ENCODE measurements at regions not wholly inside any gene's neighbourhood (a gene's known extent, or its start where the extent isn't known, plus 50 kb on each side); places are given as distances from the start of the nearest gene placed in this dataset.

GRCh38 chrX:137387646-137388045 is 178.3 kb upstream of the ZIC3 start:
- DNase-seq (ENCODE audit: extremely low read depth, low read depth): no peak

DNA sequence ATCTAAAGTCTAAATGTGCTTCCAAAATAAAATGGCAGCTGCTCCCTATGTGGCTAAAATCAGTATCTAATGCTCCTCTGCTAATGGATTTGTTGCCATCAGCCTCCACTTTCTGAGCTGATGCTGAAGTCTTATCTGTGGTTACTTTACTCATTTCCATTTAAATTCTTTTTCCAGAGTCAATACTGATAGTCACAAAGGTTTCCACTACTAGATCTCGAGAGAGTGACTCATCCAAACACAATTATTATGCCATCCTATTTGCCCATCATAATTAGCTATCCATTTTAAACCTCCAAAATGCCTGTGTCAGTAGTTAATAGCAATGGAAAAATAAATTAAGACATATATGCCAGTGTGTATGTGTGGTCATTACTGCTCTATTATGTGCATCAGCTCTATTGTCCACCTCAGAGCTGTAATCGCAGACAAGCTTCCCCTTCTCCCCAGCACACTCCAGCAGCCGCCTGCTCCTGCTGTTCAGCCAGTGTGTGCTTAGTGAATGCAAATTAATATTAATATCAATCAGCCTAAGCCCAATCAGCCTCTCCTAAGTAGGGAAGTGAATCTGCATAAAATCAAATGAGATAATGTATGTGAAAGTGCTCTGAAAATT is 199.8 kb upstream of the ZIC3 start:
- TF ChIP-seq, protein P1, sequence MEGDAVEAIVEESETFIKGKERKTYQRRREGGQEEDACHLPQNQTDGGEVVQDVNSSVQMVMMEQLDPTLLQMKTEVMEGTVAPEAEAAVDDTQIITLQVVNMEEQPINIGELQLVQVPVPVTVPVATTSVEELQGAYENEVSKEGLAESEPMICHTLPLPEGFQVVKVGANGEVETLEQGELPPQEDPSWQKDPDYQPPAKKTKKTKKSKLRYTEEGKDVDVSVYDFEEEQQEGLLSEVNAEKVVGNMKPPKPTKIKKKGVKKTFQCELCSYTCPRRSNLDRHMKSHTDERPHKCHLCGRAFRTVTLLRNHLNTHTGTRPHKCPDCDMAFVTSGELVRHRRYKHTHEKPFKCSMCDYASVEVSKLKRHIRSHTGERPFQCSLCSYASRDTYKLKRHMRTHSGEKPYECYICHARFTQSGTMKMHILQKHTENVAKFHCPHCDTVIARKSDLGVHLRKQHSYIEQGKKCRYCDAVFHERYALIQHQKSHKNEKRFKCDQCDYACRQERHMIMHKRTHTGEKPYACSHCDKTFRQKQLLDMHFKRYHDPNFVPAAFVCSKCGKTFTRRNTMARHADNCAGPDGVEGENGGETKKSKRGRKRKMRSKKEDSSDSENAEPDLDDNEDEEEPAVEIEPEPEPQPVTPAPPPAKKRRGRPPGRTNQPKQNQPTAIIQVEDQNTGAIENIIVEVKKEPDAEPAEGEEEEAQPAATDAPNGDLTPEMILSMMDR (IDR thresholded peaks at IDR 0.05; ENCODE audit: low read depth, low read length): no peak

More at GRCh38 chrX:137387646-137388045, 178.3 kb upstream of the ZIC3 start:
- TF ChIP-seq, protein P1 (IDR thresholded peaks at IDR 0.05; ENCODE audit: low read depth, low read length): no peak

GRCh38 chrX:137363559-137363958 is 202.4 kb upstream of the ZIC3 start:
- DNase-seq (ENCODE audit: extremely low read depth, low read depth): no peak
- TF ChIP-seq, protein P1 (IDR thresholded peaks at IDR 0.05; ENCODE audit: low read depth, low read length): no peak

More for the DNA sequence above, 199.8 kb upstream of the ZIC3 start:
- DNase-seq (ENCODE audit: extremely low read depth, low read depth): no peak

GRCh38 chrX:137362583-137362982 is 203.3 kb upstream of the ZIC3 start:
- no peak for DNase-seq (ENCODE audit: extremely low read depth, low read depth)
- TF ChIP-seq, protein P1 (IDR thresholded peaks at IDR 0.05; ENCODE audit: low read depth, low read length): no peak

DNA sequence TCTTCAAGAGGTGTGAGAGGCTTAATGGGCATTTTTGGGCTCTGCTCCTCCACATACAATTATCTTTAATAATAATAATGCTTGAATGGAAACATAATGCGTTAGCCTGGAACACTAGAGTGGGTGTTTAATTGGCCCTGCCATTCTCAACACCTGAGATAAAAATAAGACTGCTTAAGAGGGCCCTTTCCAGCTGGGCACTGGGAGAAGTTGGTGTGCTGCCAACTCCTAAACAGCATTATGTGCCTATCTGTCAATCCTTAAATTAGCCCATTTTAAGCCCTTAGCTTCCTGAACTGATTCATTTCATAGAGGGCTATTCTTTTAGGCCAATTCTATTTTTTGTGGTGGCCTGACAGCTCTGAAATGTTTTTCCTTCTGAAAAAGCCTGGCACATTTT is 211.1 kb upstream of the ZIC3 start:
- TF ChIP-seq, protein P1 (IDR thresholded peaks at IDR 0.05; ENCODE audit: low read depth, low read length): no peak

GRCh38 chrX:137353404-137353803 is 212.5 kb upstream of the ZIC3 start:
- no peak for DNase-seq (ENCODE audit: extremely low read depth, low read depth)

More for the DNA sequence above, 211.1 kb upstream of the ZIC3 start:
- no peak for DNase-seq (ENCODE audit: extremely low read depth, low read depth)

DNA sequence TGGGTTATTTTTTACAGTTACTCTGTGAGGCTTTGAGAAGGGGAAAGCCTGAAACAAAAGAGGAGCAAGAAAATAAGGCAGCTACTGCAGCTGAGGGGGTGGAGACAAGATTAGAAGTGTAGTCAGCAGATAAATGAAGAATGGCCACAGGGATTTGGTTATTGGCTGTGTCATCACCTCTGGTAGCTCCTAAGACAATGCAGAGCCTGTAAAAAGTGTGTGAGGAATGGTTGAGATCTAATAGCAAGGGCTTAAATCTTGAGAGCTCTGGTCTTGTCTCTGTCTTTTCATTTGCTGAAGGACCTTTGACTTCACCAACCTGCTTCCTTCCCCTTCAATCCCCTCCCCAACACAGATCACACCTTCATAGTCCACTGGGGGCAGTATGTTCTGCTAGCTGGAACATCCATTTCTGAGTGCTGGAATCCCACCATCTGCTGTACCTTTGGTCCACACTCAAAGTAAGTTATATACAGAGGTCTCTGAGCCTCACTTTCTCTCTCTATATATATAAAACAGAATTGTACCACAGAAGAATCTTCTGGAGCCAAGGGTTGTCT is 213.7 kb upstream of the ZIC3 start:
- DNase-seq (ENCODE audit: extremely low read depth, low read depth): no peak
- TF ChIP-seq, protein P1 (IDR thresholded peaks at IDR 0.05; ENCODE audit: low read depth, low read length): no peak

More at GRCh38 chrX:137353404-137353803, 212.5 kb upstream of the ZIC3 start:
- TF ChIP-seq, protein P1 (IDR thresholded peaks at IDR 0.05; ENCODE audit: low read depth, low read length): no peak
